GM19455 (cell line): ENCODE measurements at regions not wholly inside any gene's neighbourhood (a gene's known extent, or its start where the extent isn't known, plus 50 kb on each side); places are given as distances from the start of the nearest gene placed in this dataset.
"Not testable (repeated sequence)": the region's sequence is repeated elsewhere in the genome, so short reads cannot be mapped to it uniquely, and the experiment has no call there.

Experiments used
- ATAC-seq: cut with Tn5 transposase; IDR thresholded peaks from one replicate; pipeline ENCODE4 v1.9.1; 2021; ENCODE audit not compliant: unreplicated experiment

GRCh38 chr1:221978631-221979334 is 236.9 kb upstream of the DUSP10 start:
- ATAC-seq = not testable (repeated sequence)

DNA sequence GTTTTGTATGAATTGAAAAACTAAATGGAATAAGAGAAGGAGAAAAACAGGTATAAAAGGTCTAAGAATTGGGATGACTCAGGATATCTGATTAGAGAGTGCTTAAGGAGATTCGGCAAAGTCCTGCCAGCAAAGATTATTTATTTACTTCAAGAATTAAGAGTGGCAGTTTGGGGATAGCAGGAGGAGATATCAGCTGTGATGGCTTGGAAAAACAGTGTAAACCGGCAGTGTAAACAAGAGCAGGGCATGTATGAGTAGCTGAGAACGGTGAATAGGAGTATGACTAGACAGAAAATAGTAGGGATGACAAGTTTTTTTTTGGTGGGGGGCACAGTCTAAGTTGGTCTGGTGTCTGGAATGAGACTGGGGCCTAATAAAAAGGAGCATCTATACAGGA is 231.9 kb upstream of the DUSP10 start:
- ATAC-seq = not testable (repeated sequence)

DNA sequence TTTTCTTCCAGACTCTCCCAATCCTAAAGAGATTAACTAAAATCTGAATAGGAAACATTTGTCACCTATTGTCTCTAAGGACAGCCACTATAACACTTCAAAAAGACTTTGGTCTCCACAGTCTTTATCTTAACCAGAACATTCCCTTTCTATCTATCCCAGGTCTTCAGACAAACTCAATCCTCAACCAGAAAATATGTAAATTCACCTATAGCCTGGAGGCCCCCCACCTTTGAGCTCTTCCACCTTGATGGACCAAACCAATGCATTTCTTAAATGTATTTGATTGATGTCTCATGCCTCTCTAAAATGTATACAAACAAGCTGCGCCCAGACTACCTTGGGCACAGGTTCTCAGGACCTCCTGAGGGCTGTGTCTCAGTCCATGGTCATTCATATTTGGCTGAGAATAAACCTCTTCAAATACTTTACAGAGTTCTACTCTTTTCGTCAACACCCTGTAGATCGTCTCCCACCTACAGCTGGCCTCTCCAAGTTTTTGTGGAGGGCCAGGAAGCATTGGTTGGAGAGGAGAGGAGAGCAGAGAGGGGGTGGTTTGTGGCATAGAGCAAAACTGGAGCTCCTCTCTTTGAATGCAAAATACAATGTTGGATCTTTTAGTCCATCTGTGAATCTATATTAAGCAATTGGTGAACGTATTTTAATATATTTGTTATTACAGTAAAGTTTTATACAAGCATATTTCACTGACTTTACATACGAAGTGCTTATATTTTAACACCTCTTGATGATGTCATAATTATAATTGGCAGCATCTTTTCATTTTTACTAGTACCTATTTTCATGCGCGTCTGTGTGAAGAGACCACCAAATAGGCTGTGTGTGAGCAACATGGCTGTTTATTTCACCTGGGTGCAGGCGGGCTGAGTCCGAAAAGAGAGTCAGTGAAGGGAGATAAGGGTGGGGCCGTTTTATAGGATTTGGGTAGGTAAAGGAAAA is 230.7 kb upstream of the DUSP10 start:
- no peak for ATAC-seq

- ATAC-seq = not testable (repeated sequence)
Measured at GRCh38 chr1:221971035-221971434, 229.1 kb upstream of the DUSP10 start.

GRCh38 chr1:221969298-221969858 is 227.5 kb upstream of the DUSP10 start:
- ATAC-seq = not testable (repeated sequence)

GRCh38 chr1:221967538-221967937 is 225.6 kb upstream of the DUSP10 start:
- not testable (repeated sequence) for ATAC-seq

DNA sequence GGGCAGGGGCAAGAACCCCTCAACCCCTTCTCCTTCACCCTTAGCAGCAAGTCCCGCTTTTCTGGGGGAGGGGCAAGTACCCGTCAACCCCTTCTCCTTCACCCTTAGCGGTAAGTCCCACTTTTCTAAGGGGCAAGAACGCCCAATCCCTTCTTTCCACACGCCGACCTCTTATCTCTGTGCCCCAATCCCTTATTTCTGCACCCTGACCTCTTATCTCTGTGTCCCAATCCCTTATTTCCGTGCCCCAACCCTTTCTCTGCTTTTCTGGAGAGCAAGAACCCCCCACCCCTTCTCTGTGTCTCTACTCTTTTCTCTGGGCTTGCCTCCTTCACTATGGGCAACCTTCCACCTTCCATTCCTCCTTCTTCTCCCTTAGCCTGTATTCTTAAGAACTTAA is 225.0 kb upstream of the DUSP10 start:
- ATAC-seq = not testable (repeated sequence)

DNA sequence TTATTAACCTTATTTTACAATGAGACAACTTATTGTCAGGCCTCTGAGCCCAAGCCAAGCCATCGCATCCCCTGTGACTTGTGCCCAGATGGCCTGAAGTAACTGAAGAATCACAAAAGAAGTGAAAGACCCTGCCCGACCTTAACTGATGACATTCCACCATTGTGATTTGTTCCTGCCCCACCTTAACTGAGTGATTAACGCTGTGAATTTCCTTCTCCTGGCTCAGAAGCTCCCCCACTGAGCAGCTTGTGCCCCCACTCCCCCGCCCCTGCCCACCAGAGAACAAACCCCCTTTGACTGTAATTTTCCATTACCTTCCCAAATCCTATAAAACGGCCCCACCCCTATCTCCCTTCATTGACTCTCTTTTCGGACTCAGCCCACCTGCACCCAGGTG is 224.0 kb upstream of the DUSP10 start:
- not testable (repeated sequence) for ATAC-seq

GRCh38 chr1:221965252-221965651 is 223.4 kb upstream of the DUSP10 start:
- ATAC-seq = no peak

DNA sequence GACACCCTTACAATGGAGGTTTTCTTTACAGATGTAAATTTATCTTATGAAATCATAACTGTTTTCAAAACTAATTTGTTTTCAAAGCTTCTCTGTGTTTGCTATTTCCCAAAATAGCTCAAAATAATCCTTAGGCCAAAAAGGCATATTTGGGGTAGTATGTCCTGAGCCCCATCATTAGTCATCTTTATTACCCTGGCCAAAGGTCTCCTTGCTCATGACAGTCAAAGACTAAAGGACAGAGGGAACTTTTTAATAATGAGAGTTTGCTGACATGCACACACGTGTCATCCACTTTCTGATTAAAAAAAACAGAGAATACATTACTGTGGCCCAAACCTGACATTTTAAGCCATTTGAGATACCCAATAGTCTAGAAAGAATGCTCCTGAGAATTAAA is 221.9 kb upstream of the DUSP10 start:
- no peak for ATAC-seq

DNA sequence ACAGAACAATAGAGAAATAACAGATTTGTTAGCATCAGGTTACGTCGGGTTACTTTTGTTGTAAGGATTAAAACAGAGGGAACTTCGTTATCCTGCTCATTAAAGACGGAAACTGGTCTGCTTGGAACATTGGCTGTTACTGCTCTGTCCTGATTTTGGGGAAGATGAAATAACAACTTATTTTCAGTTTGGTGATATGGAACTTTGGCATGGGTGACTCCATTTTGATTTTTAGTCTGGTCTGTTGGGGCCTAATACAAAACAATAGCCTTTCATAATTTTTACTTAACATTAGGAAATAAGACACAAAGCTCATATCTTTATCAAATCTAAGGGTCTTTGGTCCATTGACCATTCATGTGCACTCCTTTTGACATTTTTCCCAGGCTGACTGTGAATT is 220.5 kb upstream of the DUSP10 start:
- ATAC-seq = no peak

- peak; percentile 80 for ATAC-seq
Measured at GRCh38 chr1:221961532-221962292, 219.8 kb upstream of the DUSP10 start.

DNA sequence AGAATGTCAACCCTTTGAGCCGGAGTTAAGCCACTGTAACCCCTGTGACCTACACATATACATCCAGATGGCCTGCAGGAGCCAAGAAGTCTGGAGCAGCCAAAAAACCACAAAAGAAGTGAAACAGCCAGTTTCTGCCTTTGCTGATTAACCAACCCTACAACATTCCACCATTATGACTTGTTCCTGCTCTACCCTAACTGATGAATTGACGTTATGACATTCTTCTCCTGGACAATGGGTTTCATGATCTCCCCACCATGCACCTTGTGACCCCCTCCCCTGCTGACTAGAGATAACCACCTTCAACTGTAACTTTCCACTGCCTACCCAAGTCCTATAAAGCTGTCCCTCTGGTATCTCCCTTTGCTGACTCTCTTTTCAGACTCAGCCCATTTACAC is 216.3 kb upstream of the DUSP10 start:
- ATAC-seq = not testable (repeated sequence)

DNA sequence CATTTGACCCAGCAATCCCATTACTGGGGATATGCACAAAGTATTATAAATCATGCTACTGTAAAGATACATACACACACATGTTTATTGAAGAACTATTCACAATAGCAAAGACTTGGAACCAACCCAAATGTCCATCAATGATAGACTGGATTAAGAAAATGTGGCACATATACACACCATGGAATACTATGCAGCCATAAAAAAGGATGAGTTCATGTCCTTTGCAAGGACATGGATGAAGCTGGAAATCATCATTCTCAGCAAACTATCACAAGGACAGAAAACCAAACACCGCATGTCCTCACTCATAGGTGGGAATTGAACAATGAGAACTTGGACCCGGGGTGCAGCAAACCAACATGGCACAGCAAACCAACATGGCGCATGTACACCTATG is 215.5 kb upstream of the DUSP10 start:
- not testable (repeated sequence) for ATAC-seq

DNA sequence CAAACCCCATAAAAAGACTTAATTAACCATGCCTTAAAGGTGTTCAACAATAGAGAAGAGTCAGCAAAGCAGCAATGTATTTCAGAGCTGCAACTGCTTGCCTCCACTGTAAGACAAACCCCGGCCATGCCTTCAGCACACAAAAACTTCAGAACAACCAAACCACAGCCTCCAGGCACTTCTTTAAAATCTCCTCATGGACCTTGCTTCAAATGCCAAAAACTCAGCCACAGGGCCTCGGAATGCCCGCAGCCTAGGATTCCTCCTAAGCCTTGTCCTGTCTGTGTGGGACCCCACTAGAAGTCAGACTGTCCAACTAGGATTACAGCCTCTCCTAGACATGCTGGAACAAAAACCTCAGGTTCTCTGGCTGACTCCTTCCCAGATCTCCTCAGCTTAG is 208.1 kb upstream of the DUSP10 start:
- no peak for ATAC-seq

GRCh38 chr1:221948459-221948858 is 206.6 kb upstream of the DUSP10 start:
- no peak for ATAC-seq

DNA sequence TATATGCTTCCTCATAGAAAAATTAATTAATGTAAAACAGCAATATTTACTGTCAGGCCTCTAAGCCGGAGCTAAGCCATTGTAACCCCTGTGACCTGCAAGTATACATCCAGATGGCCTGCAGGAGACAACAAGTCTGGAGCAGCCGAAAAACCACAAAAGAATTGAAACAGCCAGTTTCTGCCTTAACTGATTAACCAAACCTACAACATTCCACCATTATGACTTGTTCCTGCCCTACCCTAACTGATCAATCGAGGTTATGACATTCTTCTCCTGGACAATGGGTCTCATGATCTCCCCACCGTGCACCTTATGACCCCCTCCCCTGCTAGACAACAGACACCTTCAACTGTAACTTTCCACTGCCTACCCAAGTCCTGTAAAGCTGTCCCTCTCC is 205.8 kb upstream of the DUSP10 start:
- no peak for ATAC-seq

- no peak for ATAC-seq
Measured at GRCh38 chr1:221946768-221947167, 204.9 kb upstream of the DUSP10 start.

DNA sequence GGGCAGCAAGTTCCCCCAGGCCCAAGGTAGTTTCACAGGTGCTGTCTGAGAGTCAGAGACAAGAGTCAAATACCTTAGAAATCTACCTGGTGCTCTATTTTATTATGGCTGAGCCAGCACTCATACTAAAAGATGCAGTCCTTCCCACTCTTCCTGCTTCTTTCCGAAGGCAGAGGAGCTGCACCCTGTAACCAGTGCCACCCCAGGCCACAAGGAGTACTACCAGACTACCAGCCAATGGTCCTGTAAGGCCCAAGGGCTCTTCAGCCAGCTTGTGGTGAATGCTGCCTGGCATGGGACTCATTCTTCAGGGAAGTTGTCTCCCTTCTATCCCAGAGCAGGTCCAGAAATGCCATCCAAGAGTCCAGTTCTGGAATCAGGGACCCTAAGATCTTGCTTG is 203.8 kb upstream of the DUSP10 start:
- no peak for ATAC-seq

DNA sequence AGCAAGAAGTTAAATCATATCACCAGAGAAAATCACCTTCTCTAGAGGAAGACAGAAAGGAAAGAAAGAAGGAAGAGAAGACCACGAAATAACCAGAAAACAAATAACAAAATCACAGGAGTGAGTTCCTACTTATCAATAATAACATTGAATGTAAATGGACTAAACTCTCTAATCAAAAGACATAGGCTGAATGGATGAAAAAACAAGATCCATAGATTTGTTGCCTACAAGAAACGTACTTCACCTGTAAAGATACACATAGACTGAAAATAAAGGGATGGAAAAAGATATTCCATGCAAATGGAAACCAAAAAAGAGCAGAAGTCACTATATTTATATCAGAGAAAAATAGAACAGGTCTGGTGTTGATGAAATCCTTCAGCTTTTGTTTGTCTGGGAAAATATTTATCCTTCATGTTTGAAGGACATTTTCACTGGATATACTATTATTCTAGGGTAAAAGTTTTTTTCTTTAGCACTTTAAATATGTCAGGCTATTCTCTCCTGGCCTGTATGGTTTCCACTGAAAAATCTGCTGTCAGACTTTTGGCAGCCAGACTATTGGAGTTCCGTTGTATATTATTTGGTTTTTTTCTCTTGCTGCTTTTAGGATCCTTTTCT is 202.5 kb upstream of the DUSP10 start:
- ATAC-seq = no peak

- ATAC-seq = no peak
Measured at GRCh38 chr1:221940631-221941030, 198.7 kb upstream of the DUSP10 start.
